ENCODE measurements at regions not wholly inside any gene's neighbourhood (a gene's known extent, or its start where the extent isn't known, plus 50 kb on each side); places are given as distances from the start of the nearest gene placed in this dataset.

DNA sequence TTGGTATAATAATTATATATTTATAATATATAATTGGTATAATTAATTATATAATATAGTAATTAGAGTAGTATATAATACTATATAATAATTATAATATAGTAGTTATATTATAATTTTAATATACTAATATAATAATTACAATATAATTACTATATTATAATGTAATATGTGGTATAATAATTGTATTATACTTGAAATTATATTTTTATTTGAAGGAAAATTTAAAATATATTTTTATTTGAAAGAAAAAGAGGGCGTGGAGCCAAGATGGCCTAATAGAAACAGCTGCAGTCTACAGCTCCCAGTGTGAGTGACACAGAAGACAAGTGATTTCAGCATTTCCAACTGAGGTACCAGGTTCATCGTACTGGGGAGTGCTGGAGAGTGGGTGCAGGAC lies 365.9 kb downstream of the MMUT start:
- no peak for TF ChIP-seq EZH2phosphoT487 (IDR thresholded peaks at IDR 0.05; ENCODE audit: insufficient read depth, low read depth)
- no peak for TF ChIP-seq EZH2 (IDR thresholded peaks at IDR 0.05; ENCODE audit: insufficient read depth, poor library complexity, severe bottlenecking)

Data from GM23248 (cell line).